NT2/D1 (cell line): ENCODE measurements at regions not wholly inside any gene's neighbourhood (a gene's known extent, or its start where the extent isn't known, plus 50 kb on each side); places are given as distances from the start of the nearest gene placed in this dataset.
"Not testable (repeated sequence)": the region's sequence is repeated elsewhere in the genome, so short reads cannot be mapped to it uniquely, and the experiment has no call there.

Experiments
- DNase-seq: peaks from one replicate; pipeline ENCODE4 v3.0.0-alpha.2; 2011; ENCODE audit warnings: low read depth, low spot score
- H3K27me3 ChIP-seq: 2 replicates; pipeline ENCODE4 v1.6.0; 2011; ENCODE audit warnings: mild to moderate bottlenecking; ENCODE audit not compliant: insufficient read length, insufficient read depth
- H3K36me3 ChIP-seq: 2 replicates; pipeline ENCODE4 v1.6.1; 2011; ENCODE audit warnings: mild to moderate bottlenecking, low read length, mixed read lengths; ENCODE audit not compliant: insufficient read depth, insufficient read length
- H3K4me1 ChIP-seq: 2 replicates; pipeline ENCODE4 v1.5.1; 2011; ENCODE audit not compliant: insufficient read depth, insufficient read length
- H3K4me3 ChIP-seq: 2 replicates; pipeline ENCODE4 v1.5.1; 2011; ENCODE audit warnings: low read depth; ENCODE audit not compliant: insufficient read length
- H3K9ac ChIP-seq: 2 replicates; pipeline ENCODE4 v1.6.0; 2011; ENCODE audit warnings: low read depth; ENCODE audit not compliant: insufficient read length
- H3K9me3 ChIP-seq: 2 replicates; pipeline ENCODE4 v1.5.1; 2011; ENCODE audit warnings: mild to moderate bottlenecking, low read length; ENCODE audit not compliant: insufficient read depth
- SUZ12 ChIP-seq: IDR thresholded peaks from 2 replicates; pipeline ENCODE4 v1.6.1; 2011; ENCODE audit not compliant: insufficient read length, insufficient read depth; ENCODE audit errors: extremely low read depth
- YY1 ChIP-seq: IDR thresholded peaks from 2 replicates; pipeline ENCODE4 v1.6.1; 2011; ENCODE audit not compliant: insufficient read length, insufficient read depth
- ZNF274 ChIP-seq: IDR thresholded peaks from 2 replicates; pipeline ENCODE4 v1.6.1; 2011; ENCODE audit warnings: mild to moderate bottlenecking, low read depth, low read length

- no peaks in the 10 kb centered on the region for H3K4me1 ChIP-seq
- H3K36me3 ChIP-seq, result no peaks in the 10 kb centered on the region
- no peak overlapping the region for H3K9ac ChIP-seq
- TF ChIP-seq ZNF274 (no peak), SUZ12 (no peak), YY1 (no peak)
- no peak for DNase-seq
- no peaks in the 10 kb centered on the region for H3K9me3 ChIP-seq
- H3K27me3 ChIP-seq, result no peaks in the 10 kb centered on the region
- H3K4me3 ChIP-seq, result no peak overlapping the region
Observed at GRCh38 chr5:106784846-106785245, 885.9 kb downstream of the EFNA5 start.

- H3K4me1 ChIP-seq, result no peaks in the 10 kb centered on the region
- H3K9me3 ChIP-seq, result 0 out of 2 replicates have a peak, but pooled peaks cover 5% of the 10 kb centered on the region
- no peak overlapping the region for H3K4me3 ChIP-seq
- no peaks in the 10 kb centered on the region for H3K36me3 ChIP-seq
- H3K9ac ChIP-seq, result no peak overlapping the region
- H3K27me3 ChIP-seq, result no peaks in the 10 kb centered on the region
- no peak for TF ChIP-seq SUZ12
- no peak for TF ChIP-seq ZNF274
- TF ChIP-seq YY1, result no peak
- no peak for DNase-seq
Observed at GRCh38 chr5:106780355-106780754, 890.4 kb downstream of the EFNA5 start.

GRCh38 chr5:106776515-106776914 is 894.2 kb downstream of the EFNA5 start:
- H3K36me3 ChIP-seq, H3K4me1 ChIP-seq, DNase-seq, H3K4me3 ChIP-seq, H3K27me3 ChIP-seq, H3K9me3 ChIP-seq, H3K9ac ChIP-seq: not testable (repeated sequence)

- DNase-seq, result no peak
- no peak overlapping the region for H3K9ac ChIP-seq
- no peak overlapping the region for H3K4me3 ChIP-seq
- no peaks in the 10 kb centered on the region for H3K4me1 ChIP-seq
- H3K27me3 ChIP-seq, result no peaks in the 10 kb centered on the region
- TF ChIP-seq SUZ12, result no peak
- no peak for TF ChIP-seq ZNF274
- no peak for TF ChIP-seq YY1
- no peaks in the 10 kb centered on the region for H3K9me3 ChIP-seq
- no peaks in the 10 kb centered on the region for H3K36me3 ChIP-seq
Observed at GRCh38 chr5:106768392-106768791, 902.3 kb downstream of the EFNA5 start.

- Histone ChIP-seq H3K9me3 (no peaks in the 10 kb centered on the region), H3K36me3 (no peaks in the 10 kb centered on the region), H3K4me1 (no peaks in the 10 kb centered on the region), H3K4me3 (no peak overlapping the region), H3K9ac (no peak overlapping the region), H3K27me3 (no peaks in the 10 kb centered on the region)
- TF ChIP-seq YY1, result no peak
- no peak for TF ChIP-seq ZNF274
- TF ChIP-seq SUZ12, result no peak
- DNase-seq, result no peak
Observed at GRCh38 chr5:106766916-106767315, 903.8 kb downstream of the EFNA5 start.

- H3K27me3 ChIP-seq, result no peaks in the 10 kb centered on the region
- H3K36me3 ChIP-seq, result no peaks in the 10 kb centered on the region
- no peak overlapping the region for H3K9ac ChIP-seq
- no peak for TF ChIP-seq SUZ12
- TF ChIP-seq ZNF274, result no peak
- TF ChIP-seq YY1, result no peak
- H3K9me3 ChIP-seq, result no peaks in the 10 kb centered on the region
- no peak for DNase-seq
- H3K4me3 ChIP-seq, result no peak overlapping the region
- H3K4me1 ChIP-seq, result no peaks in the 10 kb centered on the region
Observed at GRCh38 chr5:106759581-106759980, 911.2 kb downstream of the EFNA5 start.

GRCh38 chr5:106759152-106759551 is 911.6 kb downstream of the EFNA5 start:
- H3K9ac ChIP-seq, result no peak overlapping the region
- TF ChIP-seq SUZ12, result no peak
- no peak for TF ChIP-seq ZNF274
- no peak for TF ChIP-seq YY1
- DNase-seq, result no peak
- H3K4me1 ChIP-seq, result no peaks in the 10 kb centered on the region
- no peak overlapping the region for H3K4me3 ChIP-seq
- H3K36me3 ChIP-seq, result no peaks in the 10 kb centered on the region
- H3K27me3 ChIP-seq, result no peaks in the 10 kb centered on the region
- no peaks in the 10 kb centered on the region for H3K9me3 ChIP-seq

- H3K9me3 ChIP-seq, result no peaks in the 10 kb centered on the region
- no peak overlapping the region for H3K9ac ChIP-seq
- no peaks in the 10 kb centered on the region for H3K27me3 ChIP-seq
- no peaks in the 10 kb centered on the region for H3K36me3 ChIP-seq
- H3K4me1 ChIP-seq, result no peaks in the 10 kb centered on the region
- TF ChIP-seq ZNF274, result no peak
- no peak for TF ChIP-seq YY1
- TF ChIP-seq SUZ12, result no peak
- H3K4me3 ChIP-seq, result no peak overlapping the region
- DNase-seq, result no peak
Observed at GRCh38 chr5:106757672-106758071, 913.1 kb downstream of the EFNA5 start.
